NCI-H2227 treated with DMSO at 0.1 percent for 48 hours (cell line): ENCODE measurements at regions not wholly inside any gene's neighbourhood (a gene's known extent, or its start where the extent isn't known, plus 50 kb on each side); places are given as distances from the start of the nearest gene placed in this dataset.
"Not testable (repeated sequence)": the region's sequence is repeated elsewhere in the genome, so short reads cannot be mapped to it uniquely, and the experiment has no call there.

ENCODE experiments used
- DNase-seq: peaks from one replicate; lab custom pipeline; 2025; lab: John Stamatoyannopoulos, UW

DNA sequence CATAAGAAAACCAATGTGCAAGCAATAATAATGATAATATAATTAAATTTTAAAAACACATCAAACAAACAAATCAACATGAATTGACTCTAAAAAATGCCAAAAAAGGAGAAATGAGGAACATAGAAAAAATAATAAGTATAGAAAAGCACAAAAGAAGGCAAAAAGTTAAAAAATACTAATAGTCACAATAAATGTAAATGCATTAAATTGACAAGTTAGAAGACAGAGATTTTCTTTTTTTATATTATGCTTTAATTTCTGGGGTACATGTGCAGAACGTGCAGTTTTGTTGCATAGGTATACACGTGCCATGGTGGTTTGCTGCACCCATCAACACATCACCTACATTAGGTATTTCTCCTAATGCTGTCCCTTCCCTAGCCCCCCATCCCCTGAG, 767.0 kb downstream of the ADCYAP1 start:
- not testable (repeated sequence) for DNase-seq

DNA sequence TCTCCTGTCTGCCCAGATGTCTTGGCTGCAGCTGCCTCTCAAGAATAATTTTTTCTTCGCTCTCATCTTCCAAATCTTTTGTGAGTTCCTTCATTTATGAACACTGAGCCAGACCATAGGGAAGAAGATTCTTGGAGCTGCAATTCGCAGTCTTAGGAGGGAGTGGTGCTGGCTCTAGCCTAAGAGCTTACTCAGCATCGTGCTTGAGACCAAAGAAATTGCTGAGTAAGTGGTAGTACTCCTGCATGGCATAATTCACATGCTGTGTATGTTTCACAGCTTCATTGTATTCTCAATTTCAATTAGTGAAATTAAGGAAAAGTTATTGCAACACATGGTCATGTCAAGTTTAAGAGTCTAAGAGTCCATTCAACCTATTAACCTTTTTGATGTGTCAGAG, 771.7 kb downstream of the ADCYAP1 start:
- no peak for DNase-seq

DNA sequence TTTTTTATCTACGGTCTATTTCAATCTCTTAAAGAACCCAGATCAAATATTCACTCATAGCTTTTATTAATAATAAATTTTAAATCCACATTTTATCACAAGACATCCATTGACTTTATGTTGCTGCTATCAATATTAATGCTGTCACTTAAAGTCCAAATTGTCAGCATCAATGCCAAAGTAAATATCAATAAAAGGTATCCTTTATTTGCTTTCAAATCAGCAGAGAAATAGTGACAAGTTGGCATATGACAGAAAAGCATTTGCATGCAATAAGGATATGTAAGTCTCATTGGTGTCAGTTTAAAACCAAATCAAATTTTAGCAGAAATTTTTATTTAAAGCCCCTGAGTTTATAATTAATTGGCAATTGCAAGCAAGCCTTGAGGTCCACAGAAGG, 775.4 kb downstream of the ADCYAP1 start:
- DNase-seq: no peak

DNA sequence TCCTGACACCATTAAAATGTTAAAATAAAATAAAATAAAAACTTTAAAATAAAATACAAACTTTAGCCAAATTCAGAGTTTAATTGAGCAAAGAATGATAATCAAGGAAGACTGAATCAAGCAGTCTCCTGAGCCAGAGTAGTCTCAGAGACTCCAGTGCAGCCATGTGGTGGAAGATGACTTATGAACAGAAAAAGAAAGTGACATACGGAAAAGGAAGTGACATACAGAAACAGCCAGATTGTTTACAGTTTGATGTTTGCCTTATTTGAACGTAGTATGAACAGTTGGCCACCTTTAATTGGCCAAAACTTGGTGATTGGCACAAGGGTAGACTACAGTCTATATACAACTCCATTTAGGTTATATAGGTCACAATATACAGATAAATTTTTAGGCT, 787.2 kb downstream of the ADCYAP1 start:
- DNase-seq: no peak

DNA sequence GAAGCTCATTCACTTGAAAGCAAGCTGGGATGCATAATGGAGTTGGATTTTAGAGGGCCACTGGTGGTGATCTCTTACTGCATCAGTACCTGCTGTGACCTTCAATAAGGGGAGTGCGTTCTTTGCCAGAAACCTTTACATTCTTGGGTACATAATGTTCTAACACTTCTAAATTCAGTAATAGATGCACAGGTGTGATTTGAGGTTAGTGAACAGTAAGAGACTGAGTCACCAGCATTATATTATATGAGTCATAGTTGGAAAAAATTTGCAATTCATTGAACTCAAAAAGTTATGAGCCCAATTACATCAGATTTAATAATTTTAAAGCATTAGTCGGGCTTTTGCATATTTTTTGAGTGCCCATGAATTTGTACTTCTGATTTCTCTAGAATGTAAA, 803.3 kb downstream of the ADCYAP1 start:
- DNase-seq: no peak

DNA sequence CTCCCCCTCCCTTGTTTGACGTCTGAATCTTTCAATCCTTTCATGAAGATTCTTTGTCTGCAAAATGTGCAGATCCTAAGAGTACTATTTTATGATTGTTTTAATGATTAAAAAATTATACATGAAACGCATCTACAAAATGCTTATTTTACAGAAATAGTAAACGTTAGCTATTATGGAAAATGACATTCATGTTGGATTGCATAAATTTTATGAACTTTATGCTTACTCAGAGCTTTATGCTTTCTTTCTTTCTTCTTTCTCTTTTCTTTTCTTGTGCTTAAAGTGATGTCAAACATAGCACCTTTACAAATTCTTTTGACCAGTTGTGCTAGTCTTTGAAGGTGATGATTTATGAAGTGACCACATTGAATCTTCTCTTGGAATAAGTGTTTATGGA, 805.4 kb downstream of the ADCYAP1 start:
- no peak for DNase-seq

DNA sequence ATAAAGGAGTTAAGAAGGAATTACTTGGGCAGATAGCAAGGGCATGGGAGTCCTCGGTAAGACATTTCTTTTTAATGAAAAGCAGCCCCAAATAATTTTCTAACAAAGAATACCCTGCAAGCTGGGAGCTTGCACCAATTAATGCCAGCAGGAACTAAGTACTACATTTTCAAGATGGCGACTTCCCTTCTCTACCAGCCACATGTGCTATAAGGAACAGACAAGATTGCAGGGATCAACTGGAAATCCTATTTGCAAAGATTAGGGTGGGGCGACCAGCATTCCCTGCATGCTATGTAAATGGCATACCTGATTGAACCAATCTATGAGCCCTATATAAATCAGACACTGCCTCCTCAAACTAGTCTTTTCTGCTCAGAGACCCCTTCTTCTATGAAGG, 827.5 kb downstream of the ADCYAP1 start:
- DNase-seq: no peak

DNA sequence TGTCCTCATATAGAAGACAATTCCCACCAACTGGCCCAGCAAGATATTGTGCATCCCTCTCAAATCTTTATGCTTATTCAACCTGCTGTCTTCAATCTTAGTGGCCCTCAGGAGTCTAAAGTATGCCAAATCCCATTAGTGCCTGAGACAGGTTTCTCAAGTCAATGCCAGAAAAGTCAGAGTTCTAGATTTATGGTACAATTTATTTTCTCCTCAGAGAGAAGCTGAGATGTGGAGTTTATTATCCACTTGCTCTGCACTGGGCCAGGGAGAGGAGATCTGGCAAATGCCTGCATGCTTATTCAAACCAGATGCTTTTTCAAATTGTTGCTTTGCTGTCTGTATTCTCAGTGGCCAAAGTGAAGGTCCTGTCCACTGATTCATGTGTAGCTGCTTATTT, 825.2 kb downstream of the METTL4 start:
- no peak for DNase-seq

DNA sequence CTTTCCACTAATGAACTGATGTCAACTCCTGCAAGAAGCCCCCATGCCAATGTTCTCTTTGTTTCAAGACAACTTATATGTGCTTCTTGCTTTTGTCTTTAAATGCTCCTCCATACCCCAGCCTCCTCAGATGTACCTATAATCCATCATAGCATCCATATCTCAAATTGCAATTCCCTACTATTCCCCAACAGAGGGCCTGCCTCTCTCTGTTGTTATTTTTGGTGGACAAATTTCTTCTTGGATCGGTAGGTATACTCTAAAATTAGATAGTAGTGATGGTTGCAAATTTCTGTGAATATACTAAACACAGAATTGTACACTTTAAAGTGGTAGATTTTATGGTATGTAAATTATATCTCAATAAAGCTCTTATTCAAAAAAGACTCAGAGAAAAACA, 820.1 kb downstream of the METTL4 start:
- no peak for DNase-seq

DNA sequence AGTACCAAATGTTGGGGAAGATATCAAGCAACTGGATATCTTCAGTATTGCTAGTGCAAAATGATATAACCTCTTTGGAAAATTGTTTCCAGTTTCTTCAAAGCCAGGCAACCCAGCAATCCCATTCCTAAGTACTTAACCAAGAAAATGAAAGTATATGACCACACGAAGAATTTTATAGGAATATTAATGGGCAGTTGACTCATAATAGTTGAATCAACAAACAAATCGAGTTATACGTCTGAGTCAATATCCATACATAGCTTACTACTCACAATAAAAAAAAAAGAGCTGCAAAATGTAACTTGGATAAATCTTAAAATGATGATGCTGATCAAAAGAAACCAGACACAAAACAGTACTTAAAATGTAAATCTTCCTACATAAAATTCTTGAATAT, 810.4 kb downstream of the METTL4 start:
- no peak for DNase-seq

DNA sequence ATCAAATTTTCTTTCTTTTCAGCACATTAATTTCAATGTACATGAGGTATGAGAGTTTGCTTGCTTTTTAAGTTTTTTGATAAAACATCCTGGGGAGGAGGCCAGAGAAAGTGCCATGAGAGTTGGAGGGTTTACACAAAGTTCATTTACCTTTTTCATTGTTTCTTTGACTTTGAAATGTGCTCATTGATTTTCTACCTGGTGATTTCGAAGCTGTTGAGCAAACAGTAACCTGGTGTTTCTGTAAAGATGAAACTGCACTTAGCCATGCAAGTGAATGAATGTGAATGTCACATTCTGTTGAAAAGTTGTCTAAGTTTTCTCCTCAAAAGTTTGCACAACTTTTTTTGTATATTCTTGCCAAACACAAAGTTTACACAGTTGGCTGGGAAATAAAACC, 797.0 kb downstream of the METTL4 start:
- no peak for DNase-seq

DNA sequence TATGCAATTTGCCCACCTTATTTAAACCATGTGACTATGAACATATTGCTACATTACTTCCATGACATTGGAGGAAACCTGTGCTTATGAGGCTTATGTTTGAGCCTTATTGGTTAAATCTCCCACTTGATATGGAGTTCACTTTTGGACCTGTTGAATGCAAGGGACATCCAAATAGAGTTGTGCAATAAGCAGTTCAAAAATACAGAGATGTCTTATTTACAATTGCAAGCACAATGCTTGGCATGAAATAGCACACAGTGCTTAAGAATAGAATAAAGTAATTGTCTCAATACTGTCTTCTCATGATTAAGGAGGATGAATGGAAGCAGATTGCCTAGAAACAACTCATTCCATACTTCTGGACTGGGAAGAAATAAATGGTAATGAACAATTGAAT, 793.5 kb downstream of the METTL4 start:
- no peak for DNase-seq

DNA sequence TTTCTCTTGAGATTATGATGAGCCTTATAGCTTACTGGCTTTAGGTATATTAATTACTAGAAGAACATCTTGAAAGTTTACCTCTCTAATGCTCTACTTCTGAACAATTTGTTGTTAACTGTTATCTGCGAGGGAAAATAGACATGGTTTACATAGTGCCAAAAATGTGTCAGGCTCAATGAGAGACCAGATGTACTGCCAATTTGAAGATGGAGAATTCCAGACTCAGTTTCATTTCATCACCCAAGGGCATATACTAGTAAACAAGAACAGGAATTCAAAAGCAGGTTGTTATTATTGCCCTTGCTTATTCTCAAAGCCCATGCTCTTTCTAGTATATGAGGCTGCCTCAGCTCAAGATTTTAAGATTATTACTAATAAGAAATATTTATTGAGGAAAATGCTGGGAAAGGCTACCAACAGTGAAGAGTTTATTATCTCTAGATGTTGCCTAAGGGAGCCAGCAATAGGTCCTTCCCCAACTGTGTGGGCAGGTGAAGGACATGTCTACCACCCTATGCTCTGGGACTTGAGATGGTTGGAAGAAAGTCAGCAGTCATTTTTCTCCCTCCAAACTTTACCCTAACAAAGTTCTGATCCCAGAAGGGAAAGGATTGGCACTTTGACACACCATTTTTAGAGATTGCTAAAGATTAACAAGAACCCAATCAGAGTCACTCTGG, 792.7 kb downstream of the METTL4 start:
- no peak for DNase-seq

DNA sequence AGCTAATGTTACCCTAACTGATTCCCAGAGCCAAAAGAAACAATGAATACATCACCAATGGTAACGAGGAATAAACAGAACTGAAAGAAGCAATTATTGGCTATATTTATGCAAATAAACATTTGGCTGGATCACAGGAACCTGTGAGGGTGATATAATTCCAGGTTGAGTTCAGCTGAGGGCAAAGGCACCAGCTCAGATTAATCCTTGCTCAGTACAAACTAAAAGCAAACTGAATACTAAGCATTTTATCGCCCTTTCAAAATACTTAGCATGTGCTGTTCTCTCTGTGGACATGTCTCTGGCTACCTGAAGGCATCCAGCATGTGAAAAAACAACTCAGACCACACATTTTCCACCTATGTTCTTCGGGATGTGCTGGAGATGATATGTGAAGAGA, 791.7 kb downstream of the METTL4 start:
- DNase-seq: no peak

DNA sequence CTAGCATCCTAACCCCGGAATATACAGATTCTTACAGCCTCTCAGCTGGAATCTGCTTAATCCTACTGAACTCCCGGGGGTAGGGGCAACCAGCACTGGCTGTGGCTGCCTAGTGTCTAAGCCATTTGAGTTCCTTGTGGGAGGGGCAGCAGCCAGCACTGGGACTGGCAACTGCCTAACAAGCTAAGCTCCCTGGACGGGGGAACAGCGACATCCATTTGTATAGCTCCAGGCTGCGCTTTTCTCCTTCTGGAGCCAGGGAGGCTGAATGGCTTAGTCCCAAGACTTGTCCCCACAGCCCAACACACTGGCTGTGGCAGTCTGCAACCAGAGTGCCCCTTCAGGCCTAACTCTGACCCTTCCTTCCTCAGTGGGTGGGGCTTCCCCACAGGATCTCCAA, 787.2 kb downstream of the METTL4 start:
- DNase-seq: no peak

DNA sequence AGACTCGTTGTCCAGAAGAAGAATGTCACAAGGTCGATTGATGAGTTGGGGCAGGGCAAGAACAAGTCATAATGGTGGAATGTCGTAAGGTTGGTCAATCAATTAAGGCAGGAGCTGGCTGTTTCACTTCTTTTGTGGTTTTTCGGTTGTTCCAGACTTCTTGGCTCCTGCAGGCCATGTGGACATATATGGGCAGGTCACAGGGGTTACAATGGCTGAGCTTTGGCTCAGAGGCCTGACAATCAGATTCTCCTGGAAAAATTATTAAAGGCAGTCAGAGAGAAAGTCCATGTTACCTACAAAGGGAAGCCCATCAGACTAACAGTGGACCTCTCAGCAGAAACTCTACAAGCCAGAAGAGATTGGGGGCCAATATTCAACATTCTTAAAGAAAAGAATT, 785.3 kb downstream of the METTL4 start:
- not testable (repeated sequence) for DNase-seq

DNA sequence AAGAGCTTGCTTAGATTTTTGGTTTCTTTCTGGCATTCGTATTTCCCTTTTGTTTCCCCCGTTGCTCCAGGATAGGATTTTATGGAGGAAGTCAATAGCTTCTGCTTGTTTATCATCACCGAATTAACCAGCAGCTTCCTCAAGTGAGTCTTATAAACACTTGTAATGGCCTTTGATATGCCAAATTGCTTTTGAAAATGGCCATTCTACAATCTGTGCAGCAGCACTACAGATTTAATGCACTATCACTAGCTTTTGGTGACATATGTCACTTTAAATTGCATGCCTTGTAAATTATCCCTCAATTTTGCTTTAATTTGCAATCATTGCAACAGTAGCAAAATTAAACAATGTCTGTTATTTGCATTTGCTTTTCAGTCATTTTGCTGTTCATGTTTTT, 774.7 kb downstream of the METTL4 start:
- DNase-seq: no peak

DNA sequence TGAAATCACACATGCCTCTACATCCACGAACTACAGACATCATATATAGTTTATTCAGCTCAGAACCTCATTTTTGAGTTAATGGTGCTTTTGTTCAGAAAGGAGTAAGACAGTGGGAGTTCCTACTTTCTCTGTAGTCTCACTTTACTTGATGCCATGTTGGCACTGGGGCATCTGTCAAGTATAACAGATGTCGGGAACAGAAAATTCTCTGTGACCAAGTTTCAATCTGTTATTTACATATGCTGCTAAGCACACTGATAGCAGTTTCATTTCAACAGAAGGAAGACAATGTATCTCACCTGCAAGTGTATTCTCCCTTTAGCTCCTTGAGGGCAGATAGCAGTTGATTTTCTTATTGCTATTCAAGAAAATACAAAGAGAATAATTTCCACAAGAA, 774.1 kb downstream of the METTL4 start:
- no peak for DNase-seq

DNA sequence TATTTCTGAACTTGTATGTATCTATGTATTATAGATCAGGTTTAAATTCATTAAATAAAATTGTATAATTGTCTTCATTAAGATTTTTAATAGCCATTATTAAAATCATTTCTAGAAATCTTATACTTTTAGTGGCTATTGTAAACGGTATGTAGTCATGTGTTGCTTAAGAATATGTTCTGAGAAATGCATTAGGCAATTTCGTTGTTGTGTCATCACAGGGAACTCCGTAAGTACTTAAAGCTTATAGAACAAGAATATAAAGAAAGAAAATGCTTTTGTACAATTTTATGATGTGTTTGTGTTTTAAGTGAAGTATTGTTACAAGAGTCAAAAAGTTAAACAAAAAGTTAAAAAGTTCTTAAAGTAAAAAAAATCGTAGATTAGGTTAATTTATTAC, 765.8 kb downstream of the METTL4 start:
- DNase-seq: no peak

DNA sequence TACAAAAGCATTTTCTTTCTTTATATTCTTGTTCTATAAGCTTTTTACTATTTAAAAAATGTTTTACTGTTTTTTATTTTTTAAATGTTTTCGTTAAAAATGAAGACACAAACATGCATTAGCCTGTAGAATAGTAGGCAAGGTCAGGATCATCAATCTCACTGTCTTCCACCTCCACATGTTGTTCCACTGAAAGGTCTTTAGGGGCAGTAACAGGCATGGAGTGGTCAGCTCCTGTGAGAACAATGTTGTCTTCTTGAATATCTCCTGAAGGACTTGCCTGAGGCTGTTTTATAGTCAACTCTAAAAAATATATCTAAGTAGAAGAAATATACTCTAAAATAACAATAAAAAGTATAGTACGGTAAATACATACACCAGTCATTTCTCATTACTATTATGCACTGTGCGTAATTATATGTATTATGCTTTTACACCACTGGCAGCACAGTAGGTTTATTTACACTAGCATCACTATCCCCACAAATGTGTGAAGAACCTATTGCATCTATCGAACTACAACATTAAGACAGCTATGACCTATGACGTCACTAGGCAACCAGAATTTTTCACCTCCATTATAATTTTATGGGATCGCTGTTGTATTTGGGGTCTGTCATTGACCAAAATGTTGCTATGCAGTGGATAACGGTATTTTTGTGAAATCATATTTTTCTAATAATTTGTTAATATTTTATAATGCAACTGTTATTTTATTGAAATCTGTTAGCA, 764.3 kb downstream of the METTL4 start:
- no peak for DNase-seq

DNA sequence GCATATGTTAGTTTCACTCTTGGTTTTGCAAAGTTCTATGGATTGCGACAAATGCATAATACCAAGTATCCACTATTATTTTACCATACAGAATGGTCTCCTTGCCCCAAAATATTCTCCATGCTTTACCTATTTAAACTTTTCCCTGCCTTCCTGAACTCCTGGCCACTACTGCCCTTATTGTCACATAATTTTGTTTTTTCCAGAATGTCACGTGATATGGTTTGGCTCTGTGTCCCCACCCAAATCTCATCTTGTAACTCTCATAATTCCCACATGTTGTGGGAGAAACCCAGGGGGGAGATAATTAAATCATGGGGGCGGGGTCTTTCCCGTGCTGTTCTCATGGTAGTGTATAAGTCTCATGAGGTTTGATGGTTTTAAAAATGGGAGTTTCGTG, 760.0 kb downstream of the METTL4 start:
- DNase-seq: no peak

DNA sequence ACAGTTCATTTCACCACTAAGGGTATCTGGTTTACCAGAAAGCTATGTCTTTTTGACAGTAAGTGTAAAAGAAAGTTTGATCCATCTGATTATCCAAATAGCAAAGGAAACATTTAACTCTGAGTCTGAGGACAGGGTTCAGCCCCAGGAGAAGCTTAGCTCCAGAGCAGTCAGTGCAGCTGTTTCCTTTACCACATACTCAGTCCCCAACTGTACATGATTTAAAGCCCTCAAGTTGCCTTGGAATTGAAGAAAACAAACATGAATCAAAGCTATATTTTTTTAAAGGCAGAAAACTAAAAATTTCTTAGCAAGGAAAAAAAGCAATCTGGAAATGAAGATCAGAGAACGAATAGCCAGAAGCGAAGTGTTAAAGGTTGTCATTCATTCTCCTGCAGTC, 746.0 kb downstream of the METTL4 start:
- no peak for DNase-seq

DNA sequence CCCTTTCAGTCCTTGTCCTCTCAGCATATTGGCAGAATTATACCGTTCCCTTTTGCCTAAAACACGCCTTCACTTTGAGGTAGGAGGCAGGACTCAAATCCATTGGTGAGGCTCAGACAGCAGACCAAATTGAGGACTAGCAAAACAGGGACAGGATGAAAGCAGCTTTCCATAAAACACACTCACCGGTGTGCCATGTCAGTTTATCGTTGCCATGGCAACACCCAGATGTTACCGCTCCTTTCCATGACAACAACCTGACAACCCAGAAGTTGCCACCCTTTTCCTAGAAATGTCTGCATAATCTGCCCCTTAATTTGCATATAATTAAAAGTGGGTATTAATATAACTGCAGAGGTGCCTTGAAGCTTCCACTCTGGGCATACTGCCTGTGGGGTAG, 730.4 kb downstream of the METTL4 start:
- no peak for DNase-seq

DNA sequence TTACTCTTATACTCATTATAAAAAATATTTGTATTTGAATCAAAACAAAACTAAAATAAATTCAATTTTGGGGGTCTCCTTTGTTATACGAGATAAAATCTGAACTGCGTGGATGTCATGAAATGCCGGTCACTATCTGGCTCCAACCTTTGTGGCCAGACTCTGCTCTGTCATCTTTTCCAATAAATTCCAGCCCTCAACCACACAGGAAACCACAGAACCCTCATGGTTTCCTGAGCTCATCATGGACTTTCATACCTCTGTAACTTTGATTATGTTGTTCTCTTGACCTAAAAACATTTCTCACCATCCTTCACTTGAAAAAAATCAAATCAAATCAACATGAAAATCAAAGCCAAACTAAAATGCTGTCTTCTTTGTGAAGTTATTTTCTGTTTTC, 724.7 kb downstream of the METTL4 start:
- DNase-seq: no peak
